Daoy (cell line): ENCODE measurements at regions not wholly inside any gene's neighbourhood (a gene's known extent, or its start where the extent isn't known, plus 50 kb on each side); places are given as distances from the start of the nearest gene placed in this dataset.

Experiments used
- DNase-seq: peaks from one replicate; pipeline ENCODE4 v3.0.0-alpha.2; 2015; ENCODE audit warnings: low read depth

- DNase-seq: no peak
Observed at GRCh38 chr5:124234022-124234769, 512.2 kb downstream of the ZNF608 start.

GRCh38 chr5:124232515-124232914, 513.9 kb downstream of the ZNF608 start:
- no peak for DNase-seq

- DNase-seq: no peak
Observed at GRCh38 chr5:124231802-124232201, 514.6 kb downstream of the ZNF608 start.

GRCh38 chr5:124231230-124231629, 515.2 kb downstream of the ZNF608 start:
- DNase-seq: no peak

- DNase-seq: no peak
Observed at GRCh38 chr5:124230456-124230855, 516.0 kb downstream of the ZNF608 start.

GRCh38 chr5:124229352-124229751, 517.1 kb downstream of the ZNF608 start:
- DNase-seq: no peak

GRCh38 chr5:124227914-124228313, 518.5 kb downstream of the ZNF608 start:
- no peak for DNase-seq

GRCh38 chr5:124220418-124220817, 526.0 kb downstream of the ZNF608 start:
- DNase-seq: no peak

GRCh38 chr5:124212934-124213333, 533.5 kb downstream of the ZNF608 start:
- no peak for DNase-seq

- DNase-seq: no peak
Observed at GRCh38 chr5:124210111-124210910, 536.1 kb downstream of the ZNF608 start.

GRCh38 chr5:124207118-124207517, 539.3 kb downstream of the ZNF608 start:
- no peak for DNase-seq

- no peak for DNase-seq
Observed at GRCh38 chr5:124206540-124206939, 539.9 kb downstream of the ZNF608 start.

GRCh38 chr5:124203303-124203702, 543.1 kb downstream of the ZNF608 start:
- DNase-seq: no peak

GRCh38 chr5:124200381-124200780, 546.1 kb downstream of the ZNF608 start:
- DNase-seq: no peak

- DNase-seq: peak; percentile 6
Observed at GRCh38 chr5:124199893-124200292, 546.5 kb downstream of the ZNF608 start.

- DNase-seq: no peak
Observed at GRCh38 chr5:124195411-124195810, 551.0 kb downstream of the ZNF608 start.

- DNase-seq: no peak
Observed at GRCh38 chr5:124194282-124194681, 552.2 kb downstream of the ZNF608 start.

GRCh38 chr5:124193371-124193789, 553.1 kb downstream of the ZNF608 start:
- peak; percentile 15 for DNase-seq

GRCh38 chr5:124192716-124193115, 553.7 kb downstream of the ZNF608 start:
- no peak for DNase-seq

- no peak for DNase-seq
Observed at GRCh38 chr5:124185716-124186115, 560.7 kb downstream of the ZNF608 start.

- no peak for DNase-seq
Observed at GRCh38 chr5:124182133-124182532, 564.3 kb downstream of the ZNF608 start.

- DNase-seq: peak; percentile 24
Observed at GRCh38 chr5:124180875-124181461, 565.5 kb downstream of the ZNF608 start.
